OCI-LY3 (cell line): ENCODE measurements at regions not wholly inside any gene's neighbourhood (a gene's known extent, or its start where the extent isn't known, plus 50 kb on each side); places are given as distances from the start of the nearest gene placed in this dataset.

Experiments used
- H2AFZ ChIP-seq: fragments of 200-600, 300-600 bp; shearing (Covaris generic); 2 replicates; pipeline ENCODE4 v1.6.0; 2014; ENCODE audit warnings: antibody characterized with exemption, low read depth, low read length
- H3K27ac ChIP-seq: fragments of 200-600, 300-600 bp; sonication (generic); 2 replicates; pipeline ENCODE4 v1.5.1; 2014; ENCODE audit warnings: mild to moderate bottlenecking, low read length, moderate library complexity, mixed read lengths
- H3K27me3 ChIP-seq: fragments of 200-600, 300-600 bp; sonication (generic); 2 replicates; pipeline ENCODE4 v1.6.1; 2014; ENCODE audit warnings: low read depth, low read length, mixed read lengths
- H3K36me3 ChIP-seq: fragments of 200-600, 300-600 bp; sonication (generic); replicated peaks from 2 replicates; pipeline ENCODE3; 2014; ENCODE audit warnings: low read depth, low read length, mixed read lengths
- H3K4me1 ChIP-seq: fragments of 300-600, 200-600 bp; sonication (generic); 2 replicates; pipeline ENCODE4 v1.6.1; 2014; ENCODE audit warnings: low read length, mixed read lengths
- H3K4me2 ChIP-seq: fragments of 200-600, 300-600 bp; sonication (generic); 2 replicates; pipeline ENCODE4 v1.6.1; 2014; ENCODE audit warnings: low read length, mixed read lengths
- H3K4me3 ChIP-seq: fragments of 300-600, 200-600 bp; sonication (generic); 2 replicates; pipeline ENCODE4 v1.5.1; 2014; ENCODE audit warnings: antibody characterized with exemption, mild to moderate bottlenecking, low read length, moderate library complexity
- H3K79me2 ChIP-seq: fragments of 300-600, 200-600 bp; shearing (Covaris generic); 2 replicates; pipeline ENCODE4 v1.6.1; 2014; ENCODE audit warnings: mild to moderate bottlenecking, low read length, mixed read lengths
- H3K9ac ChIP-seq: fragments of 300-600, 200-600 bp; shearing (Covaris generic); 2 replicates; pipeline ENCODE4 v1.6.0; 2014; ENCODE audit warnings: mild to moderate bottlenecking, low read length, moderate library complexity
- H3K9me3 ChIP-seq: fragments of 200-600, 300-600 bp; shearing (Covaris generic); 2 replicates; pipeline ENCODE4 v1.6.1; 2014; ENCODE audit warnings: low read length, mixed read lengths; ENCODE audit not compliant: insufficient read depth
- H4K20me1 ChIP-seq: fragments of 200-600, 300-600 bp; sonication (generic); 2 replicates; pipeline ENCODE4 v1.6.1; 2016; ENCODE audit warnings: low read length, mixed read lengths; ENCODE audit not compliant: insufficient read depth
- CTCF ChIP-seq: fragments of 200-600, 300-600 bp; sonication (generic); IDR thresholded peaks from 2 replicates; pipeline ENCODE4 v1.5.1; 2014; ENCODE audit warnings: antibody characterized with exemption, low read length, low read depth
- EZH2phosphoT487 ChIP-seq: fragments of 200-600 bp; shearing (Covaris generic); IDR thresholded peaks from 2 replicates; pipeline ENCODE4 v1.6.1; 2018; ENCODE audit warnings: antibody characterized with exemption, mixed run types, low read depth

- no peak for TF ChIP-seq CTCF
- Histone ChIP-seq H3K4me3 (no peak overlapping the region), H3K27ac (no peak overlapping the region), H3K4me1 (peaks cover 7% of the 10 kb centered on the region), H3K27me3 (peaks cover 53% of the 10 kb centered on the region), H3K9me3 (no peaks in the 10 kb centered on the region), H3K4me2 (no peak overlapping the region), H3K79me2 (no peaks in the 10 kb centered on the region), H3K36me3 (no peaks in the 10 kb centered on the region), H2AFZ (no peak overlapping the region), H3K9ac (no peak overlapping the region), H4K20me1 (peaks cover 3% of the 10 kb centered on the region; the same call in 1 of the 2 replicates)
Observed at GRCh38 chr3:24804095-24804494, 309.4 kb upstream of the THRB start.

- H3K4me3 ChIP-seq, result no peak overlapping the region
- H3K79me2 ChIP-seq, result no peaks in the 10 kb centered on the region
- H3K36me3 ChIP-seq, result no peaks in the 10 kb centered on the region
- no peaks in the 10 kb centered on the region for H4K20me1 ChIP-seq
- H2AFZ ChIP-seq, result no peak overlapping the region
- H3K4me1 ChIP-seq, result no peaks in the 10 kb centered on the region
- no peaks in the 10 kb centered on the region for H3K9me3 ChIP-seq
- no peak for TF ChIP-seq CTCF
- TF ChIP-seq EZH2phosphoT487, result no peak
- no peak overlapping the region for H3K27ac ChIP-seq
- no peak overlapping the region for H3K9ac ChIP-seq
- H3K4me2 ChIP-seq, result no peak overlapping the region
- peaks cover 21% of the 10 kb centered on the region for H3K27me3 ChIP-seq
Observed at GRCh38 chr3:24810881-24811280, 316.2 kb upstream of the THRB start.

GRCh38 chr3:24812116-24812515, 317.5 kb upstream of the THRB start:
- no peak overlapping the region for H3K4me2 ChIP-seq
- no peaks in the 10 kb centered on the region for H3K36me3 ChIP-seq
- no peak overlapping the region for H3K9ac ChIP-seq
- H2AFZ ChIP-seq, result no peak overlapping the region
- H3K4me3 ChIP-seq, result no peak overlapping the region
- no peak overlapping the region for H3K27ac ChIP-seq
- H4K20me1 ChIP-seq, result no peaks in the 10 kb centered on the region
- H3K9me3 ChIP-seq, result no peaks in the 10 kb centered on the region
- TF ChIP-seq EZH2phosphoT487 (no peak), CTCF (no peak)
- no peaks in the 10 kb centered on the region for H3K79me2 ChIP-seq
- H3K27me3 ChIP-seq, result peaks cover 12% of the 10 kb centered on the region
- H3K4me1 ChIP-seq, result no peaks in the 10 kb centered on the region

GRCh38 chr3:24818055-24818454, 323.4 kb upstream of the THRB start:
- Histone ChIP-seq H2AFZ (no peak overlapping the region), H3K36me3 (no peaks in the 10 kb centered on the region), H3K4me3 (no peak overlapping the region), H3K4me1 (no peaks in the 10 kb centered on the region), H3K79me2 (no peaks in the 10 kb centered on the region), H3K9ac (no peak overlapping the region), H3K9me3 (no peaks in the 10 kb centered on the region), H3K27me3 (no peaks in the 10 kb centered on the region), H3K4me2 (no peak overlapping the region), H3K27ac (no peak overlapping the region), H4K20me1 (no peaks in the 10 kb centered on the region)
- TF ChIP-seq EZH2phosphoT487 (no peak), CTCF (no peak)
